ENCODE measurements at regions not wholly inside any gene's neighbourhood (a gene's known extent, or its start where the extent isn't known, plus 50 kb on each side); places are given as distances from the start of the nearest gene placed in this dataset.

DNA sequence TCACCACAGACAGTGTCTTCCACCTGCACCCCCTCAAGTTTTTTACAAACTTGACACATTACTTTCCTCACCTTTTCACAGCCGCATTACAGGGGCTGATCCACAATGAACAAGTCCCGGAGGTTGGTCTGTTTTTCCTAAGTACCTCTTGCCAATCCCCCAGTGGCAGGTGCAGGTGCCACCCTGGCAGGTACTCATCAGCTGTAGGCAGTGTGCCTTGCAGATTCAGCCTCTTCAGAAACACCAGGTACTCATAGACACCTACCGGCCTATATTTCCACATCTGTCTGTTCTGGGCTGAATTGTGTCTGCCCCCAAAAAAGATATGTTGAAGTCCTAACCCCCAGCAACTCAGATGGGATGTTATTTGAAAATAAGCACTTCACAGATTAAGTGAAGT lies 81.4 kb upstream of the CNIH3 start:
- no peak for DNase-seq (ENCODE audit: low read depth)
- TF ChIP-seq, protein P1, sequence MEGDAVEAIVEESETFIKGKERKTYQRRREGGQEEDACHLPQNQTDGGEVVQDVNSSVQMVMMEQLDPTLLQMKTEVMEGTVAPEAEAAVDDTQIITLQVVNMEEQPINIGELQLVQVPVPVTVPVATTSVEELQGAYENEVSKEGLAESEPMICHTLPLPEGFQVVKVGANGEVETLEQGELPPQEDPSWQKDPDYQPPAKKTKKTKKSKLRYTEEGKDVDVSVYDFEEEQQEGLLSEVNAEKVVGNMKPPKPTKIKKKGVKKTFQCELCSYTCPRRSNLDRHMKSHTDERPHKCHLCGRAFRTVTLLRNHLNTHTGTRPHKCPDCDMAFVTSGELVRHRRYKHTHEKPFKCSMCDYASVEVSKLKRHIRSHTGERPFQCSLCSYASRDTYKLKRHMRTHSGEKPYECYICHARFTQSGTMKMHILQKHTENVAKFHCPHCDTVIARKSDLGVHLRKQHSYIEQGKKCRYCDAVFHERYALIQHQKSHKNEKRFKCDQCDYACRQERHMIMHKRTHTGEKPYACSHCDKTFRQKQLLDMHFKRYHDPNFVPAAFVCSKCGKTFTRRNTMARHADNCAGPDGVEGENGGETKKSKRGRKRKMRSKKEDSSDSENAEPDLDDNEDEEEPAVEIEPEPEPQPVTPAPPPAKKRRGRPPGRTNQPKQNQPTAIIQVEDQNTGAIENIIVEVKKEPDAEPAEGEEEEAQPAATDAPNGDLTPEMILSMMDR (conservative IDR thresholded peaks at IDR 0.05; ENCODE audit: low read depth, low read length), result no peak
- no peak overlapping the region for H3K4me3 ChIP-seq (ENCODE audit: low read depth, low read length)

DNA sequence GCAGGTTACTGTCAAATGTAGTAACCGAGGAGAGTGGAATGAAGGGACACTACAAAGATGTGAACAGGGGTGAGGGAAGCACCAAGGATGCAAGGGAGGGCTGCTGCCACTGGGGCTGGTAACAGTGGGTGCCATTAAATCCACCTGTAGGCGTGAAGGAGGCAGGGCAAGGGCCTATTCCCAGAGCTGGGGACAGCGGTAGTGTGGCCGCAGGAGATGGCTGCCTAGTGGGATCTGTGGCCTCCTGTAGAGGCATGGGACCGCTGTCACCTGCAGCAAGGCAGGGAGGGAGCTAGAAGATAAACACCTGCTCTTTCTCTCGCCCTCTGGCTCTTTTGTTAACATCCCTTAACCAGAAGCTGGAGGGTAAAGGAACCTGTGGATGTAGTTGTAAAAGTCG lies 80.5 kb upstream of the CNIH3 start:
- H3K4me3 ChIP-seq (ENCODE audit: low read depth, low read length), result no peak overlapping the region
- no peak for DNase-seq (ENCODE audit: low read depth)
- TF ChIP-seq, protein P1 (conservative IDR thresholded peaks at IDR 0.05; ENCODE audit: low read depth, low read length), result no peak

DNA sequence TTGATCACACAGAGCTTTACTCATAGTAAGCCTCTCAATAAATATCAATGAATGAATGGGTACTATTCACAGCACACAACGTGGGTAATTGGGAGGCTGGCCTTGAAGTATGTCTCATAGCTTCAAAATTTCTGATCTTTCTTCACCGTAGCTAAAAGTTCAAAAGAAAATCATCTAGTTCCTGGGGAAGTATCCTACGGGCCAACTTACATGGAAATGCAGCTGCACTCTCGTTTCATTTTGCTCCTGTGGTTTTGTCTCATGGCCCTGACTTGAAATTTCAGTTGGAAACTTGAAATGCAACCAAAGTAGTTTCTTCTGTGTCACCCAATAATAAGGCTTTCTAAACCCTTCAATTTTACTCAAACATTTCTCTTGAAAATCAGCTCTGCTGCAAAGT lies 76.1 kb upstream of the CNIH3 start:
- DNase-seq (ENCODE audit: low read depth), result no peak
- TF ChIP-seq, protein P1 (conservative IDR thresholded peaks at IDR 0.05; ENCODE audit: low read depth, low read length), result no peak
- no peak overlapping the region for H3K4me3 ChIP-seq (ENCODE audit: low read depth, low read length)

DNA sequence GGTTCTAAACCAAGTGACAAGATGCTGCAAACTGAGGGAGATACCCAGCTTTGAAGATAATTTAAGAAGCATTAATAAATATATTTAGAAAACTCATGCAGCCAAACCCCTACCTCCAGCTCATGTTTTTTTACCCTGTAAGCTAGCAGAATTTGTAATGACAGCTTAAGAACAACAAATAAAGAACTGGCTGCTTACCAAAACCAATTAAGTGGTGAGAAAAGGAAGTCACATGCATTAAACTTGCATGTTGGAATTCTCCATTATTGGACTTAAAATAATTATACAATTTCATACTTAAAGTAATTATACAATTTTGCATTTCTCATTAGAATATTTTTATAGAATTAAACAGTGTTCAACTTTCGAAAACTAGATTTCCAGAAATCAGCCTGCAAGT lies 75.6 kb upstream of the CNIH3 start:
- no peak for DNase-seq (ENCODE audit: low read depth)
- H3K4me3 ChIP-seq (ENCODE audit: low read depth, low read length), result no peak overlapping the region
- TF ChIP-seq, protein P1 (conservative IDR thresholded peaks at IDR 0.05; ENCODE audit: low read depth, low read length), result no peak

DNA sequence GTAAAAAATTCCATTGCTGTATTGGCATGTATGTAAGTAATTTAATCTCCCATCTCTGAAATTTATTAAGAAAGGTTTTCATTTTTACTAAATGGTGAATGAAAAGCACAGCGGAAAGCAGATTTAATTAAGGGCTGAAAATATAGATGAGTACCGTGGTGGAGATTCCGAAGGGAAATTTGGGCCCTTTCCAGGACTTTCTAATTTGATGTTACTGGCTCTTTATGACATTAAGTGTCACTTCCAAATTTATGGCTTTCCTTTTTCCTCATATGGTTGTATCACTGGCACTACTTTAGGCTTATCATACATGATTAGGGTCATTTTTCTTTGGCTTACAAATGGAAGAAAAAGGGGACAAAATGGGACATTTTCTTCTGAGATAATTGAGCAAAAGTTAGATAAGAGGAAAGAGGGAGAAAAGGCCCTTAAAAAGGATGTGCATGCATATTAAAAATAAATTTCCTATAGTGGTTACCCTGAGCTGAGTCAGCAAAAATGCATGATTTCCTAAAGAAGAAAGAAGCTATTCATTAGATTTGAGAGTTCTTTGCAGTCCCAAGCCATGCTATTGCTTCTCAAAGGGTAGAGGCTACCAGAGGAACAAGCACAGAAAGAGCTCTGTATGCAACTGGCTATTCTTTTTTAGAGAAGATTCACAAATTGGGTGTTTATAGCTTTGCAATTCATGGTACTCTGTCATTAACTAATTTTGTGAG lies 74.9 kb upstream of the CNIH3 start:
- no peak for DNase-seq (ENCODE audit: low read depth)
- TF ChIP-seq, protein P1 (conservative IDR thresholded peaks at IDR 0.05; ENCODE audit: low read depth, low read length), result no peak
- no peak overlapping the region for H3K4me3 ChIP-seq (ENCODE audit: low read depth, low read length)

DNA sequence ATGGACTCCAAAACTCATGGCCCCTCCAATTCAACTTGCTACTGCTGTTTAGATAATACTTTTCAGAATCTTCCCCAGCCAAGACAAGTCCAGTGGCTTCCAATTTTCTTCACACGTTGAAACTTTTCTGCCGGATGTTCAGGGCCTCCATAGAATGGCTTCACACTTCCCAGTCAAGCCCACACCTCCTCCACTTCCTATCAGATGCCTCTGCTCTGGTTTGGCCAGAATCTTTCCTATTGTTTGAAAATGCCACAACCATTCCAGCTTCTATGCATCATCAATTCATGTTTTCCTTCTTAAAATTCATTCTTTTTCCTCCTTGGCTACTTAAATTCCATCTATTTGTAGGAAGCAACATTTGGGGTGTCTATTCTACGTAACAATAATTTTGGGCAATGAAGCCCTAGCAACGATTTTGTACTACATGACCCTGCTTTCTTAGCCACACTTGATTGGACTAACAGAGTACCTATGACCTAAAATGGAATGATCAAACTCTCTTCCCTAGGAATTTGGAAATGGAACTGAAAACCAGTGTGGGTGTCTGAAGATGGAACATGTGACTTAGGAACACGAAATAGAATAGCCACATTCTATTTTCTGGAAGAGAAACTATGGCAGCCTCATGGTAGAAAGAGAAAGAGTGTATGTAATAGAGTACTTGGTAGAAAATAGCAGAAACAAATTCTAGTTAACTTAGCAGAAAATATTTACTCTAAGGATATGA lies 74.1 kb upstream of the CNIH3 start:
- no peak for DNase-seq (ENCODE audit: low read depth)
- TF ChIP-seq, protein P1 (conservative IDR thresholded peaks at IDR 0.05; ENCODE audit: low read depth, low read length), result no peak
- H3K4me3 ChIP-seq (ENCODE audit: low read depth, low read length), result no peak overlapping the region

Measured in epithelial cell of proximal tubule (primary cell).